ENCODE measurements at regions not wholly inside any gene's neighbourhood (a gene's known extent, or its start where the extent isn't known, plus 50 kb on each side); places are given as distances from the start of the nearest gene placed in this dataset.
A peak's percentile ranks its signal among the peaks of the same experiment; 100 is the strongest.

GRCh38 chr13:91132381-91132780, 215.1 kb upstream of the MIR17HG start:
- intact Hi-C loops (cut with micrococcal nuclease; ENCODE audit: unreplicated experiment) = loop anchor here (5.0 to 10.0 kb wide), 2 partner anchors 212 to 275 kb away; partner anchors contain the start of gene MIR17HG
- Histone ChIP-seq H2AFZ (no peak overlapping the region), H3K9me2 (ENCODE audit: insufficient read depth) (no peaks in the 10 kb centered on the region), H3K4me2 (no peak overlapping the region), H3K36me3 (ENCODE audit: low read depth) (no peaks in the 10 kb centered on the region), H3F3A (ENCODE audit: insufficient read depth, low read depth) (no peaks in the 10 kb centered on the region), H3K27me3 (ENCODE audit: insufficient read depth, low read depth) (no peaks in the 10 kb centered on the region), H4K20me1 (ENCODE audit: insufficient read depth) (no peaks in the 10 kb centered on the region), H3K79me2 (ENCODE audit: low read depth) (no peaks in the 10 kb centered on the region), H3K4me3 (no peak overlapping the region), H3K9me3 (ENCODE audit: insufficient read depth, low read depth) (no peaks in the 10 kb centered on the region; the same call in 1 of the 2 replicates), H3K27ac (no peak overlapping the region), H3K4me1 (replicated peaks; ENCODE audit: insufficient read depth) (no peaks in the 10 kb centered on the region)
- ChIA-PET POLR2A (ENCODE audit: unreplicated experiment) (no interaction called here), CTCF (no interaction called here)
- DNase-seq = no peak
- TF ChIP-seq EZH2 (IDR thresholded peaks at IDR 0.05; ENCODE audit: low read depth) (no peak), CTCF (conservative IDR thresholded peaks at IDR 0.05) (no peak)
- no TSS peak for BruUV-seq (replicated peaks)

GRCh38 chr13:91132786-91133185, 214.7 kb upstream of the MIR17HG start:
- no peaks in the 10 kb centered on the region for H4K20me1 ChIP-seq (ENCODE audit: insufficient read depth)
- ChIA-PET CTCF (no interaction called here), POLR2A (ENCODE audit: unreplicated experiment) (no interaction called here)
- no peaks in the 10 kb centered on the region for H3K79me2 ChIP-seq (ENCODE audit: low read depth)
- H3K27ac ChIP-seq = no peak overlapping the region
- no peaks in the 10 kb centered on the region for H3K9me2 ChIP-seq (ENCODE audit: insufficient read depth)
- no peak overlapping the region for H3K4me3 ChIP-seq
- H3K4me1 ChIP-seq (replicated peaks; ENCODE audit: insufficient read depth) = no peaks in the 10 kb centered on the region
- H3K27me3 ChIP-seq (ENCODE audit: insufficient read depth, low read depth) = no peaks in the 10 kb centered on the region
- no peak overlapping the region for H2AFZ ChIP-seq
- intact Hi-C loops (cut with micrococcal nuclease; ENCODE audit: unreplicated experiment) = loop anchor here (5.0 to 10.0 kb wide), 2 partner anchors 212 to 275 kb away; partner anchors contain the start of gene MIR17HG
- no peaks in the 10 kb centered on the region for H3K36me3 ChIP-seq (ENCODE audit: low read depth)
- BruUV-seq (replicated peaks) = no TSS peak
- no peaks in the 10 kb centered on the region for H3F3A ChIP-seq (ENCODE audit: insufficient read depth, low read depth)
- no peaks in the 10 kb centered on the region; the same call in 1 of the 2 replicates for H3K9me3 ChIP-seq (ENCODE audit: insufficient read depth, low read depth)
- H3K4me2 ChIP-seq = no peak overlapping the region
- no peak for TF ChIP-seq EZH2 (IDR thresholded peaks at IDR 0.05; ENCODE audit: low read depth)
- TF ChIP-seq CTCF (conservative IDR thresholded peaks at IDR 0.05) = no peak
- DNase-seq = no peak

- Histone ChIP-seq H3K36me3 (ENCODE audit: low read depth) (no peaks in the 10 kb centered on the region), H3F3A (ENCODE audit: insufficient read depth, low read depth) (no peaks in the 10 kb centered on the region), H2AFZ (no peak overlapping the region), H3K9me2 (ENCODE audit: insufficient read depth) (no peaks in the 10 kb centered on the region), H3K4me2 (no peak overlapping the region), H3K4me3 (no peak overlapping the region), H4K20me1 (ENCODE audit: insufficient read depth) (no peaks in the 10 kb centered on the region), H3K4me1 (replicated peaks; ENCODE audit: insufficient read depth) (no peaks in the 10 kb centered on the region), H3K27ac (no peak overlapping the region), H3K9me3 (ENCODE audit: insufficient read depth, low read depth) (no peaks in the 10 kb centered on the region; the same call in 1 of the 2 replicates), H3K27me3 (ENCODE audit: insufficient read depth, low read depth) (no peaks in the 10 kb centered on the region), H3K79me2 (ENCODE audit: low read depth) (no peaks in the 10 kb centered on the region)
- intact Hi-C loops (cut with micrococcal nuclease; ENCODE audit: unreplicated experiment) = loop anchor here (1.0 to 10.0 kb wide), 6 partner anchors 21 to 588 kb away; partner anchors contain the start of gene MIR17HG
- BruUV-seq (replicated peaks) = no TSS peak
- CTCF ChIA-PET = no interaction called here
- DNase-seq = peak; percentile 24 to 57
- TF ChIP-seq EZH2 (IDR thresholded peaks at IDR 0.05; ENCODE audit: low read depth) (no peak), CTCF (conservative IDR thresholded peaks at IDR 0.05) (peak; percentile 78)
- POLR2A ChIA-PET (ENCODE audit: unreplicated experiment) = no interaction called here
These were observed 213.3 kb upstream of the MIR17HG start for GRCh38 chr13:91133941-91134802.
